ENCODE measurements at regions not wholly inside any gene's neighbourhood (a gene's known extent, or its start where the extent isn't known, plus 50 kb on each side); places are given as distances from the start of the nearest gene placed in this dataset.
"Not testable (repeated sequence)": the region's sequence is repeated elsewhere in the genome, so short reads cannot be mapped to it uniquely, and the experiment has no call there.

DNA sequence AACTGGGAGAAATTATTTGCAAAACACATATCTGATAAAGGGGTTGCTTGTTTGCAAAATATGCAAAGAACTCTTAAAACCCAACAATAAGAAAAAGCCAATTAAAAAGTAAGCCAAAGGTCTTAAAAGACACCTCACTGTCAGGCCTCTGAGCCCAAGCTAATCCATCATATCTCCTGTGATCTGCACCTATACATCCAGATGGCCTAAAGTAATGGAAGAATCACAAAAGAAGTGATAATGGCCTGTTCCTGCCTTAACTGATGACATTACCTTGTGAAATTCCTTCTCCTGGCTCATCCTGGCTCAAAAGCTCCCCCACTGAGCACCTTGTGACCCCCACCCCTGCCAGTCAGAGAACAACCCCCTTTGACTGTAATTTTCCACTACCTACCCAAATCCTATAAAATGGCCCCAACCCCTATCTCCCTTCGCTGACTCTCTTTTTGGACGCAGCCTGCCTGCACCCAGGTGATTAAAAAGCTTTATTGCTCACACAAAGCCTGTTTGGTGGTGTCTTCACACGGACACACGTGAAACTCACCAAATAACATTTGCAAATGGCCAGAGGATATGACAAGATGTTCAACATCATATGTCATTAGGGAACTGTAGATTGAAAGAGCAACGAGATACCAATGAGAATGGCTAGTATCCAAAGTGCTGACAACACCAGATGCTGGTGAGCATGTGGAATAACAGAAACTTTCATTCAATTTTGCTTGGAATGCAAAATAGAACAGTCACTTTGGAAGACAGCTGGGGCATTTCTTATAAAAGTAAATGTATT is 565.0 kb upstream of the ADGRB3 start:
- DNase-seq (ENCODE audit: low read depth): peak; percentile 7

DNA sequence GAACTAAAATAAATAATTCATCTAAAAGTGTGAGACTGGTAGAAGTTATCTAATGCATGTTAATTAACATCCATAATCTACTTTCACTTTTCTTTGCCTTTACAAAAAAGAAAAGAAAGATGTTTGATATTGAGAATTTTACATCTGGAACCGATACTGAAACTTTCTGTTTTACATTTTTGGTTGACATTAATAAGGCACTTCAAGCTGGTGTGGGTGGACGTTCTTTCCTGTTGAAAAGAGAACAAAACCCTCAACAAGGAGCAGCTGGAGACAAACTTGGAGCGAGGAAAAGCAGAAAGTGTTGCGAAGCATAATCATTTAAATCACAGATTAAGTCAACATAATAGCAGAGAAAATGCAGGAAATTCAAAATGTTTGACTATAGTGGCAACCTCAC is 575.2 kb upstream of the ADGRB3 start:
- no peak for DNase-seq (ENCODE audit: low read depth)

- no peak for DNase-seq (ENCODE audit: low read depth)
Observed at GRCh38 chr6:68059261-68059660, 575.8 kb upstream of the ADGRB3 start.

GRCh38 chr6:68056596-68056995 is 578.5 kb upstream of the ADGRB3 start:
- DNase-seq (ENCODE audit: low read depth): not testable (repeated sequence)

DNA sequence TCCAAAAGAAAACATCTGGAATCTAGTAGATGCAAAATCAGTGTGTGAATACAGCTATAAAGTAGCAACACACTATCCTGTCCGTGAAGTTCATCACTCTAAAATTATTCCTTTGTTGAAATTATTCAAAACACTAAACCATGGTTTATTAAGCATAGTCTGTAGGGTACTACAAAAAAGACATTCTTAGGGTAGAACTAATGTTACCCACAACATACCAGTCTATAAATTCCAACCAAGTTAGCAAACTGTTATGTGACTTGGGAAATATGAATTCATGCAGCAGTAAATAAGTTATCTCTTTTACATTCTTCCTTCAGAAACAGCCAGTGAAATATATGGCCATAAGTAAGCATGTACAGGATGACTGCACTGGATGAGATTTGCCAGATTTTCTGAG is 580.3 kb upstream of the ADGRB3 start:
- no peak for DNase-seq (ENCODE audit: low read depth)

- no peak for DNase-seq (ENCODE audit: low read depth)
Observed at GRCh38 chr6:68053805-68054373, 581.2 kb upstream of the ADGRB3 start.

DNA sequence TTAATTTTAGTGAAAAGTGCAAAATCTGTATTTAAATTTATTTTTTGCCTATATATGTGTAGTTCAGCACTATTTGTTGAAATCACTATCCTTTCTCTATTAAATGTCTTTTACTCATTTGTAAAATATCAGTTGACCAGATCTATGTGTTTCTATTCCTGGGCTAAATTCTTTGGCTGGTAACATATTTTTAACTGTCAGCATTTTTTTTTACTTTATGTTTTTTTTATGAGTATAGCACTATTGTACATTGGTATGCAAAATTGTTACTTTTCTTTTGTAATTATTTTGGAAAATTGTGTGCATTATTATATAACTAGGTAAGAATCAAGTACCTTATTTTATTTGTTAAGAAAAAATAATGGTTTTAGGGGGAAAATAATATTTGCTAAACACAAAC is 582.8 kb upstream of the ADGRB3 start:
- no peak for DNase-seq (ENCODE audit: low read depth)

- no peak for DNase-seq (ENCODE audit: low read depth)
Observed at GRCh38 chr6:68049562-68049961, 585.5 kb upstream of the ADGRB3 start.

DNA sequence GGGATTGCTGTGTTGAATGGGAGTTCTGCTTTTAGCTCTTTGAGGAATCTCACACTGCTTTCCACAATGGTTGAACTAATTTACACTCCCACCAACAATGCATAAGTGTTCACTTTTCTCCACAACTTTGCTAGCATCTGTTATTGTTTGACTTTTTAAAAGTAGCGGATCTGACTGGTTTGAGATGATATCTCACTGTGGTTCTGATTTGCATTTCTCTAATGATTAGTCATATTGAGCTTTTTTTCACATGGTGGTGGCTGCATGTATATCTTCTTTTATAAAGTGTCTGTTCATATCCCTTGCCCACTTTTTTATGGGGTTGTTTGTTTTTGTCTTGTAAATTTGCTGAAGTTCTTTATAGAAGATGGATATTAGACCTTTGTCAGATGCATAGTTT is 588.3 kb upstream of the ADGRB3 start:
- no peak for DNase-seq (ENCODE audit: low read depth)

- DNase-seq (ENCODE audit: low read depth): no peak
Observed at GRCh38 chr6:68046302-68046701, 588.8 kb upstream of the ADGRB3 start.

DNA sequence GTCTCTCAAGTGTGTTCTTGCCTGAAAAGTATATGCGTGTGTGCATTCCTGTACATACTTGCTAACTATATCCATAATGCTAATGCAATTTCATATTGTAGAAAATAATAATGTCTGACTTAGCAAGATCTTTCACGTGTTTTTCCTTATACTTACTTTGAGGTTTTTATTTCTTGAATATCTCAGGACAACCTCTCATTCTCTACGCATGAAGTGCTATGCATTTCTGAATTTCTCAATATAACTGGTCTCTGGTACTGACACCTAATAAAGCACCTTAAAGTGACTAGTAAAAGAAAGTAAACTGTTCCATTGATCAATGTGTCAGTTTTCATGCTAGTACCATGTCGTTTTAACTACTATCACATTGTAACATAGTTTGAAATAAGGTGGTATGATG is 589.9 kb upstream of the ADGRB3 start:
- DNase-seq (ENCODE audit: low read depth): no peak

- DNase-seq (ENCODE audit: low read depth): no peak
Observed at GRCh38 chr6:68044264-68044663, 590.8 kb upstream of the ADGRB3 start.

DNA sequence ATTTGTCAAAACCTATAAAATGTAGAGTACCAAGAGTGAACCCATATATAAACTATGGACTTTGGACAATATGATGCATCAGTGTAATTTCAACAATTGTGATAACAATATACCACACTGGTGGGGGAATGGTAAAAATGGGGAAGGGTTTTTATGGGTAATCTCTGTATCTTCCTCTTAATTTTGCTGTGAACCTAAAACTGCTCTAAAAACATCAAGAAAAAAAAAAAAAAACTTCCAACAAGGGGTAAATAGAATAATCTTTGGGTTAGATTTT is 592.0 kb upstream of the ADGRB3 start:
- no peak for DNase-seq (ENCODE audit: low read depth)

- DNase-seq (ENCODE audit: low read depth): no peak
Observed at GRCh38 chr6:68042339-68043121, 592.6 kb upstream of the ADGRB3 start.

DNA sequence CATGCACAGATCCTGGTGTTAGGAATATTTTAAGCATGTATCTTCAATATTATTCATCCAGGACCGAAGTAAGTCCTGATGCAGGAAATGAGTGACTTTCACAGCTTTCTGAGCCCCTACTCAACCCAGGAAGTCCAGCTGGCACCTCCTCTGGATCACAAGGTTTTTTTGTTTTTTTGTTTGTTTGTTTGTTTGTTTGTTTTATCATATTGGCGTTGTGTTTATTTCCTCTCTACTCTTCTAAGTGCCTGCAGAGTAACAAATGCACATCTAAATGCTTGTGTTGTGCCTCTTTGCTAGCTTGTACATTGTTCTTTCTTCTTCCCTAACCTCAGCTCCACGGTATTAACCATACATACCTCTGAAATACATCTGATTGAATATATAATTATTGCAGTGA is 594.3 kb upstream of the ADGRB3 start:
- DNase-seq (ENCODE audit: low read depth): no peak

GRCh38 chr6:68040312-68040778 is 594.7 kb upstream of the ADGRB3 start:
- DNase-seq (ENCODE audit: low read depth): no peak

- DNase-seq (ENCODE audit: low read depth): peak; percentile 34
Observed at GRCh38 chr6:68039641-68040311, 595.3 kb upstream of the ADGRB3 start.

GRCh38 chr6:68038815-68039408 is 596.2 kb upstream of the ADGRB3 start:
- DNase-seq (ENCODE audit: low read depth): no peak

GRCh38 chr6:68032217-68032616 is 602.9 kb upstream of the ADGRB3 start:
- DNase-seq (ENCODE audit: low read depth): no peak

DNA sequence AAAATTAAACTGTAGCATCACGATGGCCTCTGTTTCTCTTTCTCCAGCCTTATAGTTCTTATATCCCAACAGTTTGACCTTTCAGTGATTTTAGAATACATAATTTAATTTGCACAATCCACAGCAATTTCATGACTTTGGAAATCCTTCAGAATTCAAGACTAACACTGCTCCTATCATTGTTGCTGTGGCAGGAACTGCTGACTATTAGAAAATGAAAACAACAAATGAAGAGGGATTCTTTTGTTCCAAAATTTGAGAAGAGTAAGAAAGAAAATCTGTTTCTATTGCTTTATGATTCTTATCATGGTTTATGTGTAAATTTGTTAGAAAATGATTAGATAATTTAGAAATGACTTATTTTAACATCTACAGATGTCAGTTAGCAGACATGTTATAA is 604.0 kb upstream of the ADGRB3 start:
- DNase-seq (ENCODE audit: low read depth): no peak

- DNase-seq (ENCODE audit: low read depth): no peak
Observed at GRCh38 chr6:68026483-68026882, 608.6 kb upstream of the ADGRB3 start.

GRCh38 chr6:68025764-68026163 is 609.3 kb upstream of the ADGRB3 start:
- DNase-seq (ENCODE audit: low read depth): no peak
